Kidney epithelial cell (primary cell): ENCODE measurements at regions not wholly inside any gene's neighbourhood (a gene's known extent, or its start where the extent isn't known, plus 50 kb on each side); places are given as distances from the start of the nearest gene placed in this dataset.

Experiments
- DNase-seq: peaks from one replicate; pipeline ENCODE4 v3.0.0-alpha.2; 2010; ENCODE audit warnings: low read depth
- H3K27me3 ChIP-seq: 2 replicates; pipeline ENCODE4 v1.6.0; 2011; ENCODE audit warnings: low read length; ENCODE audit not compliant: control insufficient read depth, insufficient read depth
- H3K36me3 ChIP-seq: 2 replicates; pipeline ENCODE4 v1.5.1; 2011; ENCODE audit warnings: low read length; ENCODE audit not compliant: control insufficient read depth, insufficient read depth
- H3K4me3 ChIP-seq: 2 replicates; pipeline ENCODE4 v1.5.1; 2011; ENCODE audit warnings: low read depth, mild to moderate bottlenecking, control low read depth, low read length
- CTCF ChIP-seq: IDR thresholded peaks from 2 replicates; pipeline ENCODE4 v1.5.1; 2011; ENCODE audit warnings: mild to moderate bottlenecking, moderate library complexity, low read length, control low read depth, inconsistent platforms; ENCODE audit not compliant: insufficient read depth, poor library complexity, severe bottlenecking

DNA sequence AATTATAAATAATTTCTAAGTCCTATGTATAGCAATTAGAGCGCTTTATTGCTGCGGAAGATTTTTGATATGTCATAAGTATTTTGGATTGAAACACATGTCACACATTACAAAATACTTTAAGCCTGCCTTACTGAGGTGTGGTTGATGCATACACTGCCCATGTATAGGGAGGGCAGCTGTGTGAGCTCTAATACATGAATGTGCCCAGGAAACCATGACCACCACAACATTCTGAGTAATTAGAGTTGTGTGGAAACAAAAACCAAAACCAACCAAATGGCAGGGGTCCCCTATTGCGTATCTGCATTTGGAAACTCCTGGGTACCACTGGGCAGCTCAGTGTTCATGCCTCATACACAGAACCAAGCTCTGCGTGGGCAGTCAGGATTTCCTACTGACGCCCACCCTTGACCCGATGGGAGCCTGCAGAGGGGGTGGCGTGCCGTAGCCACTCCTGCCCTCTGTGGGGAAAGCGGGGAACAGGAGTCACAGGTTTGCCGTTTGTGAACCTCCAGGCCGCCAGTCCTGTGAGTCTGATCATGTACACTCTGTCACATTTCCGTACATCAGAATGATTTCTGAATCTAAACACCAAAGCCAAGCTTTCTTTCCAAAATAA is 50.9 kb upstream of the PDE10A start:
- no peak for DNase-seq
- no peak for TF ChIP-seq CTCF
- no peak overlapping the region for H3K4me3 ChIP-seq
- H3K27me3 ChIP-seq = no peaks in the 10 kb centered on the region
- no peaks in the 10 kb centered on the region for H3K36me3 ChIP-seq
